Stimulated activated CD4-positive, alpha-beta T cell treated with anti-CD3 and anti-CD28 coated beads, Interleukin-4, amount 100 ng/mL, for 48 hours (primary cell): ENCODE measurements at regions not wholly inside any gene's neighbourhood (a gene's known extent, or its start where the extent isn't known, plus 50 kb on each side); places are given as distances from the start of the nearest gene placed in this dataset.
"Not testable (repeated sequence)": the region's sequence is repeated elsewhere in the genome, so short reads cannot be mapped to it uniquely, and the experiment has no call there.

ENCODE experiments used
- DNase-seq, 2 donors: peaks; one replicate each; pipeline ENCODE4 v3.0.0-alpha.2; 2020; ENCODE audit warnings: low read depth in 2 of 2

GRCh38 chr2:90221300-90221651, 1529.8 kb downstream of the RPIA start:
- DNase-seq: no peak

GRCh38 chr2:90224767-90225166, 1533.3 kb downstream of the RPIA start:
- DNase-seq: not testable (repeated sequence)

GRCh38 chr2:90226465-90227072, 1535.1 kb downstream of the RPIA start:
- not testable (repeated sequence) for DNase-seq

GRCh38 chr2:90231199-90231598, 1539.7 kb downstream of the RPIA start:
- DNase-seq: not testable (repeated sequence)

- not testable (repeated sequence) for DNase-seq
Observed at GRCh38 chr2:90235452-90235851, 1544.0 kb downstream of the RPIA start.

GRCh38 chr2:90237923-90238361, 1546.5 kb downstream of the RPIA start:
- DNase-seq: not testable (repeated sequence)

GRCh38 chr2:90238505-90239230, 1547.2 kb downstream of the RPIA start:
- DNase-seq: not testable (repeated sequence)

- DNase-seq: not testable (repeated sequence)
Observed at GRCh38 chr2:90239769-90240168, 1548.3 kb downstream of the RPIA start.

GRCh38 chr2:90244902-90245765, 1553.7 kb downstream of the RPIA start:
- DNase-seq: not testable (repeated sequence)

- DNase-seq: not testable (repeated sequence)
Observed at GRCh38 chr2:90248400-90248799, 1556.9 kb downstream of the RPIA start.

- DNase-seq: not testable (repeated sequence)
Observed at GRCh38 chr2:90250350-90250749, 1558.9 kb downstream of the RPIA start.

GRCh38 chr2:90251576-90251975, 1560.1 kb downstream of the RPIA start:
- DNase-seq: not testable (repeated sequence)

- not testable (repeated sequence) for DNase-seq
Observed at GRCh38 chr2:90253306-90253705, 1561.8 kb downstream of the RPIA start.

GRCh38 chr2:90266888-90267287, 1575.4 kb downstream of the RPIA start:
- DNase-seq: not testable (repeated sequence)

GRCh38 chr2:90287751-90288150, 1596.3 kb downstream of the RPIA start:
- not testable (repeated sequence) for DNase-seq

- DNase-seq: not testable (repeated sequence)
Observed at GRCh38 chr2:90288396-90288795, 1596.9 kb downstream of the RPIA start.

- DNase-seq: not testable (repeated sequence)
Observed at GRCh38 chr2:90289291-90289980, 1598.0 kb downstream of the RPIA start.

- not testable (repeated sequence) for DNase-seq
Observed at GRCh38 chr2:90290701-90291100, 1599.2 kb downstream of the RPIA start.

- not testable (repeated sequence) for DNase-seq
Observed at GRCh38 chr2:90291168-90291883, 1599.9 kb downstream of the RPIA start.

- DNase-seq: not testable (repeated sequence)
Observed at GRCh38 chr2:90291934-90292333, 1600.5 kb downstream of the RPIA start.

- not testable (repeated sequence) for DNase-seq
Observed at GRCh38 chr2:90292451-90292850, 1601.0 kb downstream of the RPIA start.
